IPS-NIHi7 (cell line): ENCODE measurements at regions not wholly inside any gene's neighbourhood (a gene's known extent, or its start where the extent isn't known, plus 50 kb on each side); places are given as distances from the start of the nearest gene placed in this dataset.
"Not testable (repeated sequence)": the region's sequence is repeated elsewhere in the genome, so short reads cannot be mapped to it uniquely, and the experiment has no call there.

Experiments used
- DNase-seq: peaks from one replicate; pipeline ENCODE4 v3.0.0; 2012; ENCODE audit warnings: mixed read lengths; ENCODE audit errors: extremely low spot score

- DNase-seq = no peak
Observed at GRCh38 chr13:79625517-79625916, 144.6 kb downstream of the NDFIP2 start.

DNA sequence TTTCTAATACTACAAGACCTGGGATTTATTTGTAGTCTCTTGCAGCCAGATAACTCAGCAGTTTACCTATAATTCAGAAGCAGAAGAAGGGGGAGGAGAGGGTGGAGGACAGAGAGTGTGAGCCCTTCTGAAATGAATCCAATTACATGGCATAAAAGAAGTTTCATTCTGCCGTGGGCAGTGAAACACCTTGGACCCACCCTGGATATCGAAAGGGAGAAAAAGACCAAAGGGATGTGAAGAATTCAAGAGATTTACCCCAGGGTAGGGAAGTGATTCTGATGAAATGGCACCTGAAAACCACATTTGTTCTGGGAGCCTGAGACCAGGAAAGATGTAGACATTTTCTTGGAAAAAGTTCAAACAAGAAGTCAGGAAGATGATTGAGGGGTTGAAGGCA lies 140.9 kb downstream of the NDFIP2 start:
- DNase-seq = no peak

DNA sequence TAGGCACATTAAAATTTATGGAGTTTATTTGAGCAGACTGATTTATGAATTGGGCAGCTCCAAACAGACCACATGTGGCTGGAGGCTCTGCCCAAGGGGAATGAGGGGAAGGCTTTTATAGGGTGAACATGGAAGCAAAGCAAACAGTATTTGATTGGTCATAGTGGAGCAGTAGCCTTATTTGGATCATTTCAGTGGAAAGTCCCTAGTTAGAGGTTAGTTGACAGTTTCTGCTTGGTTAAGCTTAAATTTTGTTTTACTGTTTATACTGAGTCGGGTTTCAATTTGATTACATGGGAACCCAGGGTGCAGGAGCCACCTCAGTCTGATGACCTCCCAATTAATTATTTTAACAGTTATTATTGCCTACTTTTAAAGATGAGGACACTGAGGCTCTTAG lies 140.5 kb downstream of the NDFIP2 start:
- DNase-seq = no peak

- DNase-seq = no peak
Observed at GRCh38 chr13:79614250-79614918, 133.4 kb downstream of the NDFIP2 start.

DNA sequence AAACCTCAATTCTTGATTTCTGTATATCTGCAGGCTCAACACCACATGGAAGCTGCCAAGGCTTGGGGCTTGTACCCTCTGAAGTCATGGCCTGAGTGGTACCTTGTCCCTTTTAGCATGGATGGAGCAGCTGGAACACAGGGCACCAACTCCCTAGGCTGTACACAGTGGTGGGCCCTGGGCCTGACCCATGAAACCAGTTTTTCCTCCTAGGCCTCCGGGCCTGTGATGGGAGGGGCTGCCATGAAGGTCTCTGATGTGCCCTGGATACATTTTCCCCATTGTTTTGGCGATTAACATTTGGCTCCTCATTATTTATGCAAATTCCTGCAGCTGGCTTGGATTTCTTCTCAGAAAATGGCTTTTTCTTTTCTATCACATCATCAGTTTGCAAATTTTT lies 131.6 kb downstream of the NDFIP2 start:
- no peak for DNase-seq

DNA sequence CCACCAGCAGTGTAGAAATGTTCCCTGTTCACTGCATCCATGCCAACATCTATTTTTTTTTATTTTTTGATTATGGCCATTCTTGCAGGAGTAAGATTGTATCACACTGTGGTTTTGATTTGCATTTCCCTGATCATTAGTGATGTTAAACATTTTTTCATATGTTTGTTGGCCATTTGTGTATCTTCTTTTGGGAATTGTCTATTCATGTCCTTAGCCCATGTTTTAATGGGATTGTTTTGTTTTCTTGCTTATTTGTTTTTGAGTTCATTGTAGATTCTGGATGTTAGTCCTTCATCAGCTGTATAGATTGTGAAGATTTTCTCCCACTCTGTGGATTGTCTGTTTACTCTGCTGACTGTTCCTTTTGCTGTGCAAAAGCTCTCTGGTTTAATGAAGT lies 126.9 kb downstream of the NDFIP2 start:
- DNase-seq = not testable (repeated sequence)
